Endothelial cell of umbilical vein (primary cell): ENCODE measurements at regions not wholly inside any gene's neighbourhood (a gene's known extent, or its start where the extent isn't known, plus 50 kb on each side); places are given as distances from the start of the nearest gene placed in this dataset.

Source experiments
- BruUV-seq: library from RNA; stranded (reverse); fragments of 400-500 nt; replicated peaks from 2 replicates; lab custom pipeline; 2021; lab: Mats Ljungman, UMichigan
- CTCF ChIA-PET: fragments of 300-600, 350-600 bp; sonication (Branson Sonifier 250); formaldehyde crosslinking; loops from one replicate; lab custom pipeline; 2021; ENCODE audit warnings: antibody characterized with exemption, inconsistent platforms; lab: Charles Lee
- POLR2A ChIA-PET: fragments of 300-600, 350-600 bp; sonication (Branson Sonifier 250); formaldehyde crosslinking; loops from one replicate; lab custom pipeline; 2021; ENCODE audit warnings: antibody characterized with exemption, inconsistent platforms; lab: Charles Lee
- DNase-seq: peaks from one replicate; pipeline ENCODE4 v3.0.0-alpha.2; 2011; ENCODE audit warnings: low read depth, low spot score
- FAIRE-seq: peaks from 2 replicates; lab custom pipeline; 2011; peaks lifted over from hg19 to GRCh38; lab: Jason Lieb, UNC
- H2AFZ ChIP-seq: 2 replicates; pipeline ENCODE4 v1.6.0; 2012; ENCODE audit warnings: low read depth, low read length, control low read depth, inconsistent platforms
- H3K27ac ChIP-seq: 2 replicates; pipeline ENCODE4 v1.5.1; 2011; ENCODE audit warnings: low read depth, mild to moderate bottlenecking, control low read depth, low read length, moderate library complexity; ENCODE audit not compliant: insufficient read depth
- H3K27me3 ChIP-seq, 2 experiments: 2 replicates each; pipeline versions ENCODE4 v1.6.0 to v1.6.1; 2011; ENCODE audit warnings: low read length in 2 of 2, mixed read lengths in 1 of 2; ENCODE audit not compliant: control insufficient read depth in 2 of 2, insufficient read depth in 2 of 2
- H3K36me3 ChIP-seq, 2 experiments: 2 replicates in 1 of 2; 3 replicates in 1 of 2; pipeline ENCODE4 v1.5.1; 2011; ENCODE audit warnings: low read length in 2 of 2, mild to moderate bottlenecking in 1 of 2, moderate library complexity in 1 of 2; ENCODE audit not compliant: control insufficient read depth in 2 of 2, insufficient read depth in 2 of 2; ENCODE audit errors: extremely low read depth in 1 of 2
- H3K4me1 ChIP-seq: 3 replicates; pipeline ENCODE4 v1.5.1; 2011; ENCODE audit warnings: mild to moderate bottlenecking, low read length; ENCODE audit not compliant: control insufficient read depth, insufficient read depth; ENCODE audit errors: extremely low read depth
- H3K4me2 ChIP-seq: 2 replicates; pipeline ENCODE4 v1.6.1; 2011; ENCODE audit warnings: low read length, control low read depth, mixed read lengths; ENCODE audit not compliant: insufficient read depth
- H3K4me3 ChIP-seq, 3 experiments: fragments of 200-600 bp in 1 of 3; sonication (generic), shearing (Covaris generic) in 1 of 3; replicated peaks in 1 of 3; 2 replicates each; pipeline ENCODE4 v1.5.1; 2011 to 2016; ENCODE audit warnings: control low read depth in 3 of 3, low read length in 3 of 3, mild to moderate bottlenecking in 2 of 3, inconsistent platforms in 1 of 3, low read depth in 1 of 3, moderate library complexity in 1 of 3; ENCODE audit not compliant: insufficient read depth in 1 of 3
- H3K79me2 ChIP-seq: 2 replicates; pipeline ENCODE4 v1.6.0; 2012; ENCODE audit warnings: low read length, inconsistent platforms; ENCODE audit not compliant: control insufficient read depth, insufficient read depth
- H3K9ac ChIP-seq: replicated peaks from 2 replicates; pipeline ENCODE3; 2011; ENCODE audit warnings: low read length, control low read depth; ENCODE audit not compliant: insufficient read depth; ENCODE audit errors: extremely low read depth
- H3K9me1 ChIP-seq: replicated peaks from 3 replicates; pipeline ENCODE4 v1.6.0; 2011; ENCODE audit warnings: mild to moderate bottlenecking, low read length; ENCODE audit not compliant: control insufficient read depth, insufficient read depth; ENCODE audit errors: extremely low read depth
- H3K9me3 ChIP-seq: replicated peaks from 2 replicates; pipeline ENCODE4 v1.5.1; 2012; ENCODE audit warnings: low read length, inconsistent platforms; ENCODE audit not compliant: control insufficient read depth, insufficient read depth
- H4K20me1 ChIP-seq: replicated peaks from 2 replicates; pipeline ENCODE3; 2011; ENCODE audit warnings: mild to moderate bottlenecking, low read length; ENCODE audit not compliant: control insufficient read depth, insufficient read depth; ENCODE audit errors: extremely low read depth
- CTCF ChIP-seq, 2 donors: IDR thresholded peaks; 1 replicate in 1 of 2; 2 replicates in 1 of 2; pipeline ENCODE4 v1.5.1; 2011; ENCODE audit warnings: low read length in 2 of 2, mild to moderate bottlenecking in 2 of 2, moderate library complexity in 2 of 2, control low read depth in 1 of 2, inconsistent platforms in 1 of 2, low read depth in 1 of 2; ENCODE audit not compliant: insufficient read depth in 1 of 2; ENCODE audit errors: extremely low read depth in 1 of 2
- EZH2 ChIP-seq: IDR thresholded peaks from 2 replicates; pipeline ENCODE4 v1.6.1; 2012; ENCODE audit warnings: borderline replicate concordance, low read depth, mild to moderate bottlenecking, moderate library complexity, low read length, inconsistent platforms; ENCODE audit not compliant: severe bottlenecking
- FOS ChIP-seq: IDR thresholded peaks from 2 replicates; pipeline ENCODE4 v1.6.1; 2011; ENCODE audit warnings: mild to moderate bottlenecking, low read length, moderate library complexity, borderline replicate concordance; ENCODE audit not compliant: insufficient read depth
- GATA2 ChIP-seq: IDR thresholded peaks from 2 replicates; pipeline ENCODE4 v1.7.0; 2011; ENCODE audit warnings: low read depth, mild to moderate bottlenecking, moderate library complexity, mixed read lengths, low read length; ENCODE audit not compliant: insufficient read length, insufficient read depth
- JUN ChIP-seq: IDR thresholded peaks from 2 replicates; pipeline ENCODE4 v1.6.1; 2011; ENCODE audit warnings: borderline replicate concordance, low read depth; ENCODE audit not compliant: insufficient read length, insufficient read depth
- MAX ChIP-seq: IDR thresholded peaks from 2 replicates; pipeline ENCODE4 v1.6.1; 2011; ENCODE audit not compliant: insufficient read depth, insufficient read length
- MYC ChIP-seq: IDR thresholded peaks from one replicate; pipeline ENCODE4 v1.6.1; 2011; ENCODE audit warnings: mild to moderate bottlenecking, low read depth, low read length
- POLR2A ChIP-seq: IDR thresholded peaks from 2 replicates; pipeline ENCODE4 v1.6.1; 2012; ENCODE audit warnings: low read depth, mild to moderate bottlenecking, control low read depth, low read length
- POLR2AphosphoS5 ChIP-seq: IDR thresholded peaks from 2 replicates; pipeline ENCODE4 v1.6.1; 2012; ENCODE audit warnings: low read depth, mild to moderate bottlenecking, control low read depth, low read length, moderate library complexity; ENCODE audit not compliant: insufficient read depth
- dilution Hi-C: fragments of 300-500 bp; cut with MboI; formaldehyde crosslinking; loops from one replicate; pipeline ENCODE4 v1.15.0; 2019; ENCODE audit warnings: low sequenced_read_pairs; ENCODE audit not compliant: extremely low pct_ligation_motif_present
- intact Hi-C: fragments of 100-400 bp; cut with micrococcal nuclease; formaldehyde crosslinking; loops from one replicate; pipeline ENCODE4 v1.10.0; 2022

DNA sequence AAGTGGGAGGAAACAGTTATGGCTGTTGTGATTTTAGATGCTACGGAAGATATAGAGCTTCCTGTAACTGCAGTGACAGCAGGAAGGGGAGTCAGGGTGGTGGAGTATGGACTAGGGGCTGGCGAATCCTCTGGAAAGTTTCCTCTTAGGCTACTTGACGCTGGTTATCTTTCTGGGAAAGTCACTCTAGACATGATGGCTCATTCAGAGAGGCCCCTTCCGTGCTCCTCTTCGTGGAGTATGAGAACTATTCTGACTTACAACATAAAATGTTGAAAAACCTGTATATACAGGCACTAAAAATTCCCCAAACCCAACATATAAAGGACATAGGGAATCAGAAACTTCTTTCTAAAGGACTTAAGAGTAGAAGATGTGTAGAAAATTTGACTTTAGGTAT, 78.8 kb downstream of the C18orf54 start:
- Histone ChIP-seq H3K4me3 (no peak overlapping the region), H3K27ac (no peak overlapping the region), H3K9me1 (no peaks in the 10 kb centered on the region), H3K4me2 (no peak overlapping the region), H4K20me1 (no peaks in the 10 kb centered on the region), H3K79me2 (no peaks in the 10 kb centered on the region), H3K9ac (no peak overlapping the region), H3K4me1 (no peaks in the 10 kb centered on the region), H3K9me3 (no peaks in the 10 kb centered on the region), H3K36me3 (no peaks in the 10 kb centered on the region), H2AFZ (no peak overlapping the region), H3K27me3 (peaks cover 0 to 8% of the 10 kb centered on the region in 2 experiments)
- DNase-seq (no peak), FAIRE-seq (no peak)
- dilution Hi-C loops = no loop called here
- ChIA-PET POLR2A (no interaction called here), CTCF (interaction anchor here (1.4 to 2.5 kb wide), 2 partner anchors 8 to 12 kb away, joined by 6 to 7 read pairs; no protein-coding TSS in a partner anchor)
- no TSS peak for BruUV-seq
- intact Hi-C loops = no loop called here
- TF ChIP-seq POLR2AphosphoS5 (no peak), MAX (no peak), JUN (no peak), FOS (no peak), POLR2A (no peak), CTCF (IDR thresholded peaks at IDR 0.05; ENCODE audit: extremely low read depth in 1 of 2, insufficient read depth in 1 of 2, low read depth in 1 of 2, low read length in 2 of 2) (no peak), MYC (no peak), EZH2 (no peak), GATA2 (no peak)
